ENCODE measurements at regions not wholly inside any gene's neighbourhood (a gene's known extent, or its start where the extent isn't known, plus 50 kb on each side); places are given as distances from the start of the nearest gene placed in this dataset.
"Not testable (repeated sequence)": the region's sequence is repeated elsewhere in the genome, so short reads cannot be mapped to it uniquely, and the experiment has no call there.

- not testable (repeated sequence) for TF ChIP-seq CTCF (IDR thresholded peaks at IDR 0.05); ZFX (IDR thresholded peaks at IDR 0.05; ENCODE audit: borderline replicate concordance)
Observed at GRCh38 chr6:121599331-121599730, 163.9 kb downstream of the GJA1 start.
